DND-41 (cell line): ENCODE measurements at regions not wholly inside any gene's neighbourhood (a gene's known extent, or its start where the extent isn't known, plus 50 kb on each side); places are given as distances from the start of the nearest gene placed in this dataset.

Source experiments
- ATAC-seq: fragments of 200-7000 bp; cut with Tn5 transposase; 3 replicates; pipeline ENCODE4 v1.9.1; 2021; ENCODE audit warnings: low read depth; ENCODE audit not compliant: insufficient read depth
- DNase-seq: peaks from one replicate; pipeline ENCODE4 v3.0.0-alpha.2; 2020
- H2AFZ ChIP-seq: 2 replicates; pipeline ENCODE4 v1.6.0; 2012; ENCODE audit warnings: low read depth, low read length
- H3K27ac ChIP-seq: 2 replicates; pipeline ENCODE4 v1.5.1; 2012; ENCODE audit warnings: low read length, inconsistent platforms
- H3K27me3 ChIP-seq: fragments of 200-600 bp; sonication (generic); 2 replicates; pipeline ENCODE4 v1.6.0; 2012; ENCODE audit warnings: low read length, mild to moderate bottlenecking, inconsistent platforms; ENCODE audit not compliant: insufficient read depth, poor library complexity
- H3K36me3 ChIP-seq: 2 replicates; pipeline ENCODE4 v1.5.1; 2012; ENCODE audit warnings: low read length, inconsistent platforms; ENCODE audit not compliant: insufficient read depth
- H3K4me1 ChIP-seq: 2 replicates; pipeline ENCODE4 v1.5.1; 2012; ENCODE audit warnings: mild to moderate bottlenecking, low read length; ENCODE audit not compliant: insufficient read depth
- H3K4me2 ChIP-seq: 2 replicates; pipeline ENCODE4 v1.6.0; 2012; ENCODE audit warnings: mild to moderate bottlenecking, moderate library complexity, low read length, inconsistent platforms; ENCODE audit not compliant: insufficient read depth
- H3K4me3 ChIP-seq, 2 experiments: fragments of 200-600 bp in 1 of 2; shearing (Covaris generic) in 1 of 2; 2 replicates each; pipeline ENCODE4 v1.5.1; 2012 to 2016; ENCODE audit warnings: inconsistent platforms in 2 of 2, low read length in 2 of 2, mild to moderate bottlenecking in 2 of 2, low read depth in 1 of 2, moderate library complexity in 1 of 2
- H3K79me2 ChIP-seq: 2 replicates; pipeline ENCODE4 v1.6.0; 2012; ENCODE audit warnings: low read length, inconsistent platforms; ENCODE audit not compliant: insufficient read depth
- H3K9ac ChIP-seq: 2 replicates; pipeline ENCODE4 v1.6.0; 2012; ENCODE audit warnings: low read depth, mild to moderate bottlenecking, inconsistent platforms, low read length, moderate library complexity
- H3K9me3 ChIP-seq: 2 replicates; pipeline ENCODE4 v1.5.1; 2012; ENCODE audit warnings: low read length, moderate library complexity, mild to moderate bottlenecking, inconsistent platforms; ENCODE audit not compliant: insufficient read depth, severe bottlenecking
- H4K20me1 ChIP-seq: 2 replicates; pipeline ENCODE4 v1.6.0; 2012; ENCODE audit warnings: low read length; ENCODE audit not compliant: insufficient read depth
- EZH2 ChIP-seq: IDR thresholded peaks from 3 replicates; pipeline ENCODE4 v1.6.1; 2012; ENCODE audit warnings: borderline replicate concordance, low read depth, mild to moderate bottlenecking, moderate library complexity, low read length, inconsistent platforms; ENCODE audit not compliant: severe bottlenecking
- TF ChIP-seq, protein P1 (sequence below): IDR thresholded peaks from 2 replicates; pipeline ENCODE4 v1.5.1; 2012; ENCODE audit warnings: borderline replicate concordance, low read length, moderate library complexity, mild to moderate bottlenecking; ENCODE audit not compliant: poor library complexity, severe bottlenecking; ENCODE audit errors: extremely low read depth

DNA sequence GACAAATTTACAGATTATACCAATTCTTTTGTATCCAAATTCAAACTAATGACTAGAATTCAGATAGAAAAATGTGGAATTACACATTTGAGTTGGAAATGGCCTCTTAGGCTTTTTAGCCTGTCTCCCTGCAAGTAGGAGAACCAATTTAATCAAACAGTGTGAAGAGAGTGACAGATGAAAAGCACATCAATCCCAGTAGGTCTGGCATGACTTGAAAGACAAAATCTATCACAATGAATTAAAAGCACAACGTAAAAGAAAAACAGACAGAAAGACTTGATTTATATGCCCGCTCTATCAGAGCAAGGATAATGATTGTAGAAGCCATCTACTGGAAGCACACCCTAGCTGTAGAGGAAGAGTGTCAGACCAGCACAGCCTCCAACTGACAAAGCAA lies 1084.4 kb upstream of the SPRY2 start:
- H3K79me2 ChIP-seq, result no peaks in the 10 kb centered on the region
- H3K9me3 ChIP-seq, result no peaks in the 10 kb centered on the region
- no peak overlapping the region for H3K4me3 ChIP-seq
- H3K4me2 ChIP-seq, result no peak overlapping the region
- H3K36me3 ChIP-seq, result no peaks in the 10 kb centered on the region
- no peaks in the 10 kb centered on the region for H4K20me1 ChIP-seq
- H2AFZ ChIP-seq, result no peak overlapping the region
- DNase-seq (no peak), ATAC-seq (no peak)
- no peak overlapping the region for H3K27ac ChIP-seq
- TF ChIP-seq, protein P1, sequence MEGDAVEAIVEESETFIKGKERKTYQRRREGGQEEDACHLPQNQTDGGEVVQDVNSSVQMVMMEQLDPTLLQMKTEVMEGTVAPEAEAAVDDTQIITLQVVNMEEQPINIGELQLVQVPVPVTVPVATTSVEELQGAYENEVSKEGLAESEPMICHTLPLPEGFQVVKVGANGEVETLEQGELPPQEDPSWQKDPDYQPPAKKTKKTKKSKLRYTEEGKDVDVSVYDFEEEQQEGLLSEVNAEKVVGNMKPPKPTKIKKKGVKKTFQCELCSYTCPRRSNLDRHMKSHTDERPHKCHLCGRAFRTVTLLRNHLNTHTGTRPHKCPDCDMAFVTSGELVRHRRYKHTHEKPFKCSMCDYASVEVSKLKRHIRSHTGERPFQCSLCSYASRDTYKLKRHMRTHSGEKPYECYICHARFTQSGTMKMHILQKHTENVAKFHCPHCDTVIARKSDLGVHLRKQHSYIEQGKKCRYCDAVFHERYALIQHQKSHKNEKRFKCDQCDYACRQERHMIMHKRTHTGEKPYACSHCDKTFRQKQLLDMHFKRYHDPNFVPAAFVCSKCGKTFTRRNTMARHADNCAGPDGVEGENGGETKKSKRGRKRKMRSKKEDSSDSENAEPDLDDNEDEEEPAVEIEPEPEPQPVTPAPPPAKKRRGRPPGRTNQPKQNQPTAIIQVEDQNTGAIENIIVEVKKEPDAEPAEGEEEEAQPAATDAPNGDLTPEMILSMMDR, result no peak
- TF ChIP-seq EZH2, result no peak
- no peaks in the 10 kb centered on the region for H3K27me3 ChIP-seq
- no peak overlapping the region for H3K9ac ChIP-seq
- H3K4me1 ChIP-seq, result no peaks in the 10 kb centered on the region

DNA sequence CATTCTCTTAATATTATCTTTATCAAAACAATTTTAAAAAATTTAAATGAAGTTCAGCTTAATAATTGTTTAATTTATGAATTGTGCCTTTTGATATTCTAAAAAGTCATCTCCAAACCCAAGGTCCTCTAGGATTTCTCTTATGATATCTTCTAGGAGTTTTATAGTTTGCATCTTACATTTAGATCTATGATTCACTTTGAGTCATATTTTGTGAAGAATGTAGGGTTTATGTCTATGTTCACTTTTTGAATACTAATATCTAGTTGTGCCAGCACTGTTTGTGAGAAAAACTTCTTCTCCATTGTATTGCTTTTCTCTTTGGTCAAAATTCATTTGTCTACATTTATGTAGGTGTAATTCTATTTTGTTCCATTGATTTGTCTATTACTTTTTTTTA lies 1068.4 kb upstream of the SPRY2 start:
- no peak for TF ChIP-seq EZH2
- TF ChIP-seq, protein P1, result no peak
- H3K4me2 ChIP-seq, result no peak overlapping the region
- H4K20me1 ChIP-seq, result no peaks in the 10 kb centered on the region
- no peak overlapping the region for H3K4me3 ChIP-seq
- H3K36me3 ChIP-seq, result no peaks in the 10 kb centered on the region
- no peaks in the 10 kb centered on the region for H3K4me1 ChIP-seq
- DNase-seq (no peak), ATAC-seq (no peak)
- no peak overlapping the region for H3K9ac ChIP-seq
- no peaks in the 10 kb centered on the region for H3K27me3 ChIP-seq
- H3K27ac ChIP-seq, result no peak overlapping the region
- no peaks in the 10 kb centered on the region for H3K9me3 ChIP-seq
- no peak overlapping the region for H2AFZ ChIP-seq
- no peaks in the 10 kb centered on the region for H3K79me2 ChIP-seq

DNA sequence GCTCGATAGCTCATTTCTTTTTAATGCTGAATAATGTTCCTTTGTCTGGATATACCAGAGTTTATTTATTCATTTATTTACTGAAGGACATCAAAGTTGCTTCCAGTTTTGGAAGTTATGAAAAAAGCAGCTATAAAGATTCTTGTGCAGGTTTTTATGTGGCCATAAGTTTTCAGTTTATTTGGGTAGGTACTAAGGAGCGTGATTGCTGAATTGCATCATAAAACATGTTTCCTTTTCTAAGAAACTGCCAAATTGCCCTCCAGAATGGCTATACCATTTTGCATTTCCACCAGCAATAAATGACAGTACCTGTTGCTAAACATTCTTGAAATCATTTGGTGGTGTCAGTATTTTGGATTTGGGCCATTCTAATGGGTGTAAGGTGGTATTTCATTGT lies 1067.7 kb upstream of the SPRY2 start:
- Histone ChIP-seq H2AFZ (no peak overlapping the region), H4K20me1 (no peaks in the 10 kb centered on the region), H3K9me3 (no peaks in the 10 kb centered on the region), H3K79me2 (no peaks in the 10 kb centered on the region), H3K9ac (no peak overlapping the region), H3K36me3 (no peaks in the 10 kb centered on the region), H3K4me1 (no peaks in the 10 kb centered on the region), H3K4me2 (no peak overlapping the region), H3K4me3 (no peak overlapping the region), H3K27me3 (no peaks in the 10 kb centered on the region), H3K27ac (no peak overlapping the region)
- no peak for TF ChIP-seq EZH2
- TF ChIP-seq, protein P1, result no peak
- DNase-seq (no peak), ATAC-seq (no peak)
